ENCODE measurements at regions not wholly inside any gene's neighbourhood (a gene's known extent, or its start where the extent isn't known, plus 50 kb on each side); places are given as distances from the start of the nearest gene placed in this dataset.

DNA sequence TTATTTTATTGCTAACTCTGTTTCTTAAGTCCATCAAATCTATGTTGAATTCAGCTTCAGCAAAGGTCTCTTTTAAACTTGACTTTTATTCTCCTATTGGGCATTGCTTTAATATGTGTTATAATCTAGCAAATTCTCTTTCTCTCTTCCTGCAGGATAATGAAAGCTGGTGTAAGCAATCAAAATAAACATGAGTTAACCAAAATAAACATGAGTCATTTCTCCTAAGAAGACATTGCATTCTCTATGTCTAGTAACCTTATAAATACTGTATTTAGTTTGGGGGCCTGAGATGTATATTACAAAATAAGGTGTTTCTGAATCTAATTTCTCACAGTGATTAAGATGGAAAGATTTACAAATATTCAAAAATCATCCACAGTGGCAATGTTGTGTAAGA is 739.1 kb upstream of the ATXN7L3B start:
- Histone ChIP-seq H3K9ac (ENCODE audit: control insufficient read depth, extremely low read depth, insufficient read depth, low read length) (no peak overlapping the region), H3K9me3 (ENCODE audit: control insufficient read depth, low read depth, low read length) (no peaks in the 10 kb centered on the region), H3K27me3 (ENCODE audit: control insufficient read depth, extremely low read depth, insufficient read depth, low read length) (no peaks in the 10 kb centered on the region), H3K27ac (ENCODE audit: control insufficient read depth, insufficient read depth, low read length) (no peak overlapping the region), H3K9me1 (ENCODE audit: control insufficient read depth, extremely low read depth, insufficient read depth, low read length) (no peaks in the 10 kb centered on the region), H3K4me3 (ENCODE audit: control insufficient read depth in 2 of 3, extremely low read depth in 1 of 3, insufficient read depth in 2 of 3, low read depth in 1 of 3, low read length in 3 of 3) (no peak overlapping the region), H3K4me2 (ENCODE audit: control insufficient read depth, extremely low read depth, insufficient read depth, low read depth, low read length) (no peak overlapping the region), H4K20me1 (ENCODE audit: control insufficient read depth, extremely low read depth, insufficient read depth, low read length) (no peaks in the 10 kb centered on the region), H3K36me3 (ENCODE audit: control insufficient read depth in 2 of 2, extremely low read depth in 1 of 2, insufficient read depth in 2 of 2, low read length in 2 of 2) (no peaks in the 10 kb centered on the region), H2AFZ (ENCODE audit: control insufficient read depth, low read length) (no peak overlapping the region), H3K79me2 (ENCODE audit: control insufficient read depth, insufficient read depth, low read length) (no peaks in the 10 kb centered on the region), H3K4me1 (ENCODE audit: control insufficient read depth, extremely low read depth, insufficient read depth, low read length) (no peaks in the 10 kb centered on the region)
- TF ChIP-seq EZH2 (IDR thresholded peaks at IDR 0.05; ENCODE audit: low read length) = no peak
- TF ChIP-seq, protein P1, sequence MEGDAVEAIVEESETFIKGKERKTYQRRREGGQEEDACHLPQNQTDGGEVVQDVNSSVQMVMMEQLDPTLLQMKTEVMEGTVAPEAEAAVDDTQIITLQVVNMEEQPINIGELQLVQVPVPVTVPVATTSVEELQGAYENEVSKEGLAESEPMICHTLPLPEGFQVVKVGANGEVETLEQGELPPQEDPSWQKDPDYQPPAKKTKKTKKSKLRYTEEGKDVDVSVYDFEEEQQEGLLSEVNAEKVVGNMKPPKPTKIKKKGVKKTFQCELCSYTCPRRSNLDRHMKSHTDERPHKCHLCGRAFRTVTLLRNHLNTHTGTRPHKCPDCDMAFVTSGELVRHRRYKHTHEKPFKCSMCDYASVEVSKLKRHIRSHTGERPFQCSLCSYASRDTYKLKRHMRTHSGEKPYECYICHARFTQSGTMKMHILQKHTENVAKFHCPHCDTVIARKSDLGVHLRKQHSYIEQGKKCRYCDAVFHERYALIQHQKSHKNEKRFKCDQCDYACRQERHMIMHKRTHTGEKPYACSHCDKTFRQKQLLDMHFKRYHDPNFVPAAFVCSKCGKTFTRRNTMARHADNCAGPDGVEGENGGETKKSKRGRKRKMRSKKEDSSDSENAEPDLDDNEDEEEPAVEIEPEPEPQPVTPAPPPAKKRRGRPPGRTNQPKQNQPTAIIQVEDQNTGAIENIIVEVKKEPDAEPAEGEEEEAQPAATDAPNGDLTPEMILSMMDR (optimal IDR thresholded peaks at IDR 0.05 in 1 of 3, IDR thresholded peaks at IDR 0.05 in 1 of 3, conservative IDR thresholded peaks at IDR 0.05 in 1 of 3; ENCODE audit: extremely low read depth in 1 of 3, insufficient read depth in 2 of 3, low read length in 3 of 3) = no peak
- FAIRE-seq = no peak
- no peak for DNase-seq (ENCODE audit: low read depth, low spot score)
- dilution Hi-C loops (cut with MboI; ENCODE audit: extremely low pct_ligation_motif_present, low sequenced_read_pairs) = no loop called here

DNA sequence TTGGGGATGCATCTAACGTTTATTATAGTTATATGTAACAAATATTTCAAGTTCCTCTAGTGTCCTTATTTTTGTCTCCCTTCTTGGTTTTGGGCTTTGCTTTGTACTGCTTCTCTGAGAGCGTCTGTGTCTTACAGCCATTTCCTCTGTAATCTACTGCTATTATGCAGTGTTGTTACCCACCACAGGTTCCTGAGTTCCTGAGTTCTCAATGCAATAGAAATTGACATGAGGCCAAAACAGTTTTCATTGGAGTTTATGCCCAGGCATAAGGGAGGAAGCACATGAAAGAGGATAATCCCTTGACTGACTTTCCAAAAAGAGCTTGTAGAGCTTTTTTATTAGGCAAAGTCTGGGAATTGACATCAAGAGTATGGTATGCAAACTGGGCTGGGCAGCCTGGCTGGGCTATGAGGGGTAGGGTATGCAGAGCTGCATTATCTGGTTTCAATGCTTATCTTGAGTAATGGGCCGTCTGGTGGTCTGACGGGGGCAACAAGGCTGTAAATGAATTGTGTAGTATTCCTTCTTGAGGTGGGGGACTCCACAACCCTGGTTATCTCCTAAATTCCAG is 722.5 kb upstream of the ATXN7L3B start:
- dilution Hi-C loops (cut with MboI; ENCODE audit: extremely low pct_ligation_motif_present, low sequenced_read_pairs) = no loop called here
- DNase-seq (ENCODE audit: low read depth, low spot score) = no peak
- no peak for TF ChIP-seq EZH2 (IDR thresholded peaks at IDR 0.05; ENCODE audit: low read length)
- TF ChIP-seq, protein P1 (optimal IDR thresholded peaks at IDR 0.05 in 1 of 3, IDR thresholded peaks at IDR 0.05 in 1 of 3, conservative IDR thresholded peaks at IDR 0.05 in 1 of 3; ENCODE audit: extremely low read depth in 1 of 3, insufficient read depth in 2 of 3, low read length in 3 of 3) = no peak
- H3K9me3 ChIP-seq (ENCODE audit: control insufficient read depth, low read depth, low read length) = no peaks in the 10 kb centered on the region
- no peaks in the 10 kb centered on the region for H3K27me3 ChIP-seq (ENCODE audit: control insufficient read depth, extremely low read depth, insufficient read depth, low read length)
- no peak overlapping the region for H3K27ac ChIP-seq (ENCODE audit: control insufficient read depth, insufficient read depth, low read length)
- H3K9ac ChIP-seq (ENCODE audit: control insufficient read depth, extremely low read depth, insufficient read depth, low read length) = no peak overlapping the region
- no peaks in the 10 kb centered on the region for H3K4me1 ChIP-seq (ENCODE audit: control insufficient read depth, extremely low read depth, insufficient read depth, low read length)
- no peak for FAIRE-seq
- no peaks in the 10 kb centered on the region for H3K9me1 ChIP-seq (ENCODE audit: control insufficient read depth, extremely low read depth, insufficient read depth, low read length)
- H3K79me2 ChIP-seq (ENCODE audit: control insufficient read depth, insufficient read depth, low read length) = no peaks in the 10 kb centered on the region
- H2AFZ ChIP-seq (ENCODE audit: control insufficient read depth, low read length) = no peak overlapping the region
- no peak overlapping the region for H3K4me2 ChIP-seq (ENCODE audit: control insufficient read depth, extremely low read depth, insufficient read depth, low read depth, low read length)
- no peak overlapping the region for H3K4me3 ChIP-seq (ENCODE audit: control insufficient read depth in 2 of 3, extremely low read depth in 1 of 3, insufficient read depth in 2 of 3, low read depth in 1 of 3, low read length in 3 of 3)
- no peaks in the 10 kb centered on the region for H4K20me1 ChIP-seq (ENCODE audit: control insufficient read depth, extremely low read depth, insufficient read depth, low read length)
- H3K36me3 ChIP-seq (ENCODE audit: control insufficient read depth in 2 of 2, extremely low read depth in 1 of 2, insufficient read depth in 2 of 2, low read length in 2 of 2) = no peaks in the 10 kb centered on the region

All from keratinocyte (primary cell).